Mesodermal cell (in vitro differentiated cells): ENCODE measurements at regions not wholly inside any gene's neighbourhood (a gene's known extent, or its start where the extent isn't known, plus 50 kb on each side); places are given as distances from the start of the nearest gene placed in this dataset.
A peak's percentile ranks its signal among the peaks of the same experiment; 100 is the strongest.

Experiments used
- H3K27ac ChIP-seq: 2 replicates; pipeline ENCODE4 v1.7.0; 2013; ENCODE audit warnings: mild to moderate bottlenecking, low read depth, low read length, moderate library complexity; ENCODE audit not compliant: severe bottlenecking
- H3K36me3 ChIP-seq: 2 replicates; pipeline ENCODE4 v1.7.1; 2013; ENCODE audit warnings: mild to moderate bottlenecking, low read length, moderate library complexity; ENCODE audit not compliant: control insufficient read depth, insufficient read depth
- H3K4me1 ChIP-seq: one replicate; pipeline ENCODE4 v1.7.1; 2013; ENCODE audit warnings: mild to moderate bottlenecking, low read length; ENCODE audit not compliant: insufficient read depth, control insufficient read depth, poor library complexity, severe bottlenecking
- H3K4me3 ChIP-seq: 2 replicates; pipeline ENCODE4 v1.7.0; 2013; ENCODE audit warnings: low read length, control low read depth, mild to moderate bottlenecking; ENCODE audit not compliant: insufficient read depth, poor library complexity, severe bottlenecking; ENCODE audit errors: extremely low read depth
- H3K9me3 ChIP-seq: 2 replicates; pipeline ENCODE4 v1.7.1; 2013; ENCODE audit warnings: mild to moderate bottlenecking, low read length, moderate library complexity; ENCODE audit not compliant: control insufficient read depth
- WGBS, 2 experiments: methylation state at CpG; one replicate each; pipeline ENCODE4 v1.1.5; 2013; ENCODE audit warnings: missing lambda C conversion rate in 2 of 2; ENCODE audit not compliant: insufficient coverage in 2 of 2; 5-methylcytosine and 5-hydroxymethylcytosine counted together

DNA sequence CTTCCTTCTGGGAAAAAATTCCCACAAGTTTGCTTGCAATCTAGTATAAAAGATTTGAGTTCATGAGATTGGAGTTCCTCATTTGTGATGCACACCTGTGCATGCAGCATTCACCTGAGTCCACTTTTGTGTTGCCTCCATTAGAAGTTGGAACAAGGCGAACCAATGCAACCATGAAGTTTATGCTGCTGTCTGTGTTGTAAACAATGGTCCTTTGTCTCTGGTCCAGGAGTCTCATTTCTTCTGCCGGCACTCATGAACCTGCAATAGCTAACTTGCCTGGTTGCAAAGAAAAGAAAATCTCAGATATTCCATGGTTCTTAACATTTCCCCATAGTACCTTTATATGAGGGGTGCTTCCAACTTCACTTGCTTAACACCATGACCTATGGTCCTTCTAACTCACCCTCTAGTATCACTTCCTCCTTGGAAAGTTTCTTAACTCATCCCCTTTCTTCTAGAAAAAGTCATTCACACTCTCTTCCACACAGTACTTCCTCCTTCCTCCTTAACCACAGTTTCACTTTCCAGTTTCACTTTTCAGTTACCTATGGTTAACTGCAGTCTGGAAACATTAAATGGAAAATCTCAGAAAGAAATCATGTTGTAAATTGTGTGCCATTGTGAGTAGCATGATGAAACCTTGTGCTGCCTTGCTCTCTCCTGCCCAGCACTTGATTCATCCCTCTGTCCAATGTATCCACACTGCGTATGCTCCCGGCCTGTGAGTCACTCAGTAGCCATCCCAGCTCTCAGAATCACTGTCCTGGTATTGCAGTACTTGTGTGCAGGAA lies 128.8 kb upstream of the TRIB2 start:
- Histone ChIP-seq H3K4me3 (no peak overlapping the region), H3K36me3 (no peaks in the 10 kb centered on the region), H3K4me1 (peaks cover 9% of the 10 kb centered on the region), H3K27ac (peak overlapping the region; percentile 39), H3K9me3 (no peaks in the 10 kb centered on the region)
- WGBS, 2 experiments: 94 to 100% methylated on average over 3 to 4 of the region's 4 CpGs

DNA sequence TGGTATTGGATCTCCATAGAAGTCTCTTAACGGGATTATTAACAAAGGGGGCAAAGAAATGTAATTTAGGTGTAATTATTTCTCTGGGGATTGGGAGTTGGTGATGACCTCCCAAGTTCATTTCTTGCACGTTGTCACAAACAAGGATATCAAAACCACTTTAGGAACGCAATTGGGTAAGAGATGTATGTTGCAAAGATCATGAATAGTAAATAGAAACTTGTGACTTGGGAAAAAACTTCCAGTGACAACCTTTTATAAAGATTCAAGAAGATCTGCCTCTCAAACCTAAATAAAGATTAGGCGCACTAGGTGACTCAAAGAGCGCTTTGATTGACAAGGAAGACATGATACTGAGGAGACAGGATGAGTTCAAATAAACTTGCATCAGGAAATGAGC lies 127.8 kb upstream of the TRIB2 start:
- WGBS, 2 experiments: 92 to 100% methylated on average over 2 of the region's 5 CpGs
- Histone ChIP-seq H3K27ac (no peak overlapping the region), H3K36me3 (no peaks in the 10 kb centered on the region), H3K4me1 (peaks cover 9% of the 10 kb centered on the region), H3K9me3 (no peaks in the 10 kb centered on the region), H3K4me3 (no peak overlapping the region)

DNA sequence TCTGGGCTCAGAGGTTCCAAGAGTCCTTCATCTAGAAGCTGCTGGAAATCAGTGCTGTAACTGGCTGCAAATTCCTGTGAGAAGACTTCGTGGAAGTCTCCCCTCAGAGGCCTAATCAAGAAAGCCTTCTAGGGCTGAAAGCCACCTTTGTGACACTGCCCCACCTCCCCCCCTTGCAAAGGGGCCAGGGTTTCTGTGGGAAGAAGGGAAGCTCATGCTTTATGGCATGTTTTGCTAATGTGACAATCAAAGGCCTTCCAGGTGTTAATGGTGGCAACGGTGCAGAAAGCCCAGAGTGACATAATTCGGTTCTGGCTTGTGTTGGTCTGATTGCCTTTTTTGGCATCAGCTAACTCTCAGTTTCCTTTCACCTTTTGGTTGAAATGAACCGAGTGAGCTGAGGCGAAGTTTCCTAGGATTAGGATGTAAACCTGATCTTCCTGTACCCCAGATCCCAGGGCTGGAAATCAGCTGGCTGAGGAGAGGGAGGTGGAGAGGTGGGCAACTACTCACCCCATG lies 126.9 kb upstream of the TRIB2 start:
- Histone ChIP-seq H3K4me3 (no peak overlapping the region), H3K9me3 (no peaks in the 10 kb centered on the region), H3K4me1 (peaks cover 9% of the 10 kb centered on the region), H3K27ac (no peak overlapping the region), H3K36me3 (no peaks in the 10 kb centered on the region)
- WGBS, 2 experiments: 74 to 100% methylated on average over 2 to 3 of the region's 5 CpGs

DNA sequence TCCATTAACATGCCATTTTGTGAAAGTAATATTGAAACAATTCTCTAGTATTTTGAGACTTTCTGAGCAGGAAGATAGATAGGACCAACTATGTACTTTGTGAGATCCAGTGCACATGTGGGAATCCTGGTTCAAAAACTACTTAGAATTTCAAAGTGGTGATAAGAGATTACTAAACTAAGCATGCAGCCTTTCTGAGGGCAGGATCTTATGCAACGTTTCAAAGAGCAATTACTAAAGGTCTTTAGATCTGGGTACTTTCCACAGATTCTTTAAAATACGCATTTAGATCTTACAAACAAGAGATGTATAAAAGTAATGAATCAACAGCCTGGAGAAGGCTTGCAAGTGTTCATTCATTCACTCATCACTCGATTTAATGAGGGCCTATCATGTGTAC lies 124.4 kb upstream of the TRIB2 start:
- Histone ChIP-seq H3K9me3 (no peaks in the 10 kb centered on the region), H3K4me1 (peaks cover 9% of the 10 kb centered on the region), H3K36me3 (no peaks in the 10 kb centered on the region), H3K27ac (no peak overlapping the region), H3K4me3 (no peak overlapping the region)
- 80 to 100% methylated on average over 1 of the region's 3 CpGs for WGBS, 2 experiments

DNA sequence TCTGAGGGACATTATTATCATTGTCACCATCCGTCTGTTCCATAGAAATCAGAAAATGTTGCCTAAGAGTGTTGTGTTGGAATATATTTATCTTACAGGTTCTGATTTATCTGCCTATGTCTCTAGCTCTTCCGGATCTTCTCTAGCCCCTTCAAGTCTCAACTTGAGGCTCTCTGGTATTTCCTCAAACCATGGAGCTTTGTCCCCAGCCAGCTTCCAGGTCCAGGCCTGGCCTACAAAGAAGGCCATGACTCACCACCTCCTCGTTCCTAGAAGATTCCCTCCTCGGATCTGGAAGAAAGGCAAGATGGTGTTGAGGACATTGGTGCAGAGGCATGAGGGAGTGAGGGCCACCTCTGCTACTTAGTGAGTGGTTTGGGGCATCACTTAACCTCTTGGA lies 122.1 kb upstream of the TRIB2 start:
- Histone ChIP-seq H3K36me3 (no peaks in the 10 kb centered on the region), H3K27ac (no peak overlapping the region), H3K9me3 (no peaks in the 10 kb centered on the region), H3K4me3 (no peak overlapping the region), H3K4me1 (no peaks in the 10 kb centered on the region)
- WGBS, 2 experiments: 89 to 100% methylated on average over 1 to 3 of the region's 4 CpGs

GRCh38 chr2:12596771-12597170 lies 120.0 kb upstream of the TRIB2 start:
- no peak overlapping the region for H3K27ac ChIP-seq
- H3K4me3 ChIP-seq: no peak overlapping the region
- H3K36me3 ChIP-seq: no peaks in the 10 kb centered on the region
- 83% methylated on average over 1 to 2 of the region's 3 CpGs for WGBS, 2 experiments
- H3K9me3 ChIP-seq: no peaks in the 10 kb centered on the region
- no peaks in the 10 kb centered on the region for H3K4me1 ChIP-seq

- no peak overlapping the region for H3K27ac ChIP-seq
- WGBS, 2 experiments: 92 to 100% methylated on average over 1 to 2 of the region's 2 CpGs
- H3K4me1 ChIP-seq: no peaks in the 10 kb centered on the region
- H3K36me3 ChIP-seq: no peaks in the 10 kb centered on the region
- no peak overlapping the region for H3K4me3 ChIP-seq
- no peaks in the 10 kb centered on the region for H3K9me3 ChIP-seq
Observed at GRCh38 chr2:12597610-12598009, 119.1 kb upstream of the TRIB2 start.

GRCh38 chr2:12602661-12603060 lies 114.1 kb upstream of the TRIB2 start:
- peaks cover 12% of the 10 kb centered on the region for H3K4me1 ChIP-seq
- whole genome bisulfite sequencing, 2 experiments: 86% methylated on average over 1 of the region's 2 CpGs; no CpG with 5 or more reads in 1 of the 2 experiments
- no peaks in the 10 kb centered on the region for H3K36me3 ChIP-seq
- H3K4me3 ChIP-seq: no peak overlapping the region
- no peak overlapping the region for H3K27ac ChIP-seq
- H3K9me3 ChIP-seq: no peaks in the 10 kb centered on the region

GRCh38 chr2:12603781-12604295 lies 112.9 kb upstream of the TRIB2 start:
- Histone ChIP-seq H3K4me3 (no peak overlapping the region), H3K4me1 (peaks cover 12% of the 10 kb centered on the region), H3K36me3 (no peaks in the 10 kb centered on the region), H3K9me3 (no peaks in the 10 kb centered on the region), H3K27ac (no peak overlapping the region)
- 100% methylated on average over 1 of the region's 1 CpG; no CpG with 5 or more reads in 1 of the 2 experiments for WGBS, 2 experiments

- Histone ChIP-seq H3K4me1 (peaks cover 12% of the 10 kb centered on the region), H3K9me3 (no peaks in the 10 kb centered on the region), H3K4me3 (no peak overlapping the region), H3K36me3 (no peaks in the 10 kb centered on the region), H3K27ac (no peak overlapping the region)
- 78 to 90% methylated on average over 1 of the region's 2 CpGs for WGBS, 2 experiments
Observed at GRCh38 chr2:12604341-12604740, 112.4 kb upstream of the TRIB2 start.

DNA sequence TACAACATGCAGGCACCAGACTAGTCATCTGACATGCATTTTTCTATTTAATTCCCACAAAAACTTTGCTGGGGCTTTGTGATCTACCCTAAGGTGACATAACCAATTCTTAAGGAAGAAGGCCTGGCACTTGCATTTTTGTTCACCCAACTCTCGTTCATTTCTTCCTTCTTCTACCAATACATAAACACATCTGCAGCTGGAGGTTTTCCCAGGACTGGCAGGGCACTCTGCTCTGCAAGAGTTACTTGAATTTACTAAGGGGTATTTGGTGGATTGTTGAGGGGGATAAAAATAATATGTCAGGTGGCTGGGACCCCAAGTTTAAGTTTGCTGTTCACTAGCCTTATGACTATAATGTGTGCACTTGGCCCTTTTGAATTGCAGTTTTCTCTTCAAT lies 111.4 kb upstream of the TRIB2 start:
- Histone ChIP-seq H3K4me1 (peaks cover 12% of the 10 kb centered on the region), H3K27ac (no peak overlapping the region), H3K9me3 (no peaks in the 10 kb centered on the region), H3K36me3 (no peaks in the 10 kb centered on the region), H3K4me3 (no peak overlapping the region)
- 100% methylated on average over 1 of the region's 1 CpG; no CpG with 5 or more reads in 1 of the 2 experiments for WGBS, 2 experiments
